GM23338 (cell line): ENCODE measurements at regions not wholly inside any gene's neighbourhood (a gene's known extent, or its start where the extent isn't known, plus 50 kb on each side); places are given as distances from the start of the nearest gene placed in this dataset.

ENCODE experiments used
- ATAC-seq: fragments of 200-7000 bp; cut with Tn5 transposase; 3 replicates; pipeline ENCODE4 v1.9.1; 2020
- DNase-seq: peaks from one replicate; pipeline ENCODE4 v3.0.0-alpha.2; 2015; ENCODE audit warnings: low spot score
- H2AFZ ChIP-seq: fragments of 200-600 bp; sonication (generic); 2 replicates; pipeline ENCODE4 v1.8.0; 2016; ENCODE audit warnings: antibody characterized with exemption, mild to moderate bottlenecking, moderate library complexity
- H3F3A ChIP-seq: fragments of 200-600 bp; sonication (generic); replicated peaks from 2 replicates; pipeline ENCODE4 v1.8.0; 2017; ENCODE audit warnings: antibody characterized with exemption, mixed run types, low read depth
- H3K27ac ChIP-seq: fragments of 200-600 bp; sonication (generic); 2 replicates; pipeline ENCODE4 v1.6.1; 2016; ENCODE audit warnings: low read depth
- H3K27me3 ChIP-seq: fragments of 200-600 bp; sonication (generic); 2 replicates; pipeline ENCODE4 v1.8.0; 2016; ENCODE audit warnings: mild to moderate bottlenecking, mixed run types, moderate library complexity; ENCODE audit not compliant: insufficient read depth
- H3K36me3 ChIP-seq: fragments of 200-600 bp; sonication (generic); 2 replicates; pipeline ENCODE4 v1.8.0; 2016; ENCODE audit warnings: mild to moderate bottlenecking; ENCODE audit not compliant: insufficient read depth
- H3K4me1 ChIP-seq: fragments of 200-600 bp; sonication (generic); 2 replicates; pipeline ENCODE4 v1.8.0; 2016; ENCODE audit warnings: mild to moderate bottlenecking, moderate library complexity; ENCODE audit not compliant: insufficient read depth
- H3K4me2 ChIP-seq: fragments of 200-600 bp; sonication (generic); 2 replicates; pipeline ENCODE4 v1.7.1; 2017; ENCODE audit warnings: mixed run types
- H3K4me3 ChIP-seq: fragments of 200-600 bp; sonication (generic); 2 replicates; pipeline ENCODE4 v1.6.1; 2016; ENCODE audit warnings: mixed run types
- H3K79me2 ChIP-seq: fragments of 200-600 bp; sonication (generic); replicated peaks from 2 replicates; pipeline ENCODE4 v1.8.0; 2017; ENCODE audit warnings: mild to moderate bottlenecking; ENCODE audit not compliant: insufficient read depth
- H3K9me2 ChIP-seq: fragments of 200-600 bp; sonication (generic); 2 replicates; pipeline ENCODE4 v1.8.0; 2017; ENCODE audit not compliant: insufficient read depth
- H4K20me1 ChIP-seq: fragments of 200-600 bp; sonication (generic); replicated peaks from 2 replicates; pipeline ENCODE4 v1.8.0; 2017; ENCODE audit warnings: mild to moderate bottlenecking; ENCODE audit not compliant: insufficient read depth
- H3K27ac Mint-ChIP-seq: 2 replicates; pipeline ENCODE4 v1.8.0; 2020; ENCODE audit warnings: inconsistent platforms, mild to moderate bottlenecking, moderate library complexity, mixed read lengths
- H3K27me3 Mint-ChIP-seq: 3 replicates; pipeline ENCODE4 v1.8.0; 2022; ENCODE audit warnings: low read depth, mild to moderate bottlenecking, moderate library complexity, mixed read lengths, inconsistent platforms; ENCODE audit not compliant: insufficient read depth, poor library complexity
- H3K36me3 Mint-ChIP-seq: 3 replicates; pipeline ENCODE4 v1.8.0; 2021; ENCODE audit warnings: low read depth, mild to moderate bottlenecking, inconsistent platforms, moderate library complexity, mixed read lengths
- H3K4me1 Mint-ChIP-seq: 3 replicates; pipeline ENCODE4 v1.8.0; 2020; ENCODE audit warnings: mild to moderate bottlenecking, inconsistent platforms, mixed read lengths
- H3K4me3 Mint-ChIP-seq: 3 replicates; pipeline ENCODE4 v1.8.0; 2021; ENCODE audit warnings: moderate library complexity, mild to moderate bottlenecking, inconsistent platforms, mixed read lengths
- H3K9me3 Mint-ChIP-seq: 3 replicates; pipeline ENCODE4 v1.8.0; 2020; ENCODE audit warnings: moderate library complexity, mild to moderate bottlenecking, inconsistent platforms, mixed read lengths
- CREB1 ChIP-seq: fragments of 250-450 bp; sonication (Bioruptor Pico); IDR thresholded peaks from 2 replicates; pipeline ENCODE4 v1.5.0; 2020; ENCODE audit warnings: low read depth, mild to moderate bottlenecking, moderate library complexity
- EZH2 ChIP-seq: fragments of 200-600 bp; sonication (generic); IDR thresholded peaks from one replicate; pipeline ENCODE4 v1.8.0; 2017; ENCODE audit warnings: antibody characterized with exemption, mild to moderate bottlenecking, low read depth; ENCODE audit not compliant: unreplicated experiment
- EZH2phosphoT487 ChIP-seq: fragments of 200-600 bp; sonication (generic); IDR thresholded peaks from one replicate; pipeline ENCODE4 v1.8.1; 2018; ENCODE audit warnings: antibody characterized with exemption; ENCODE audit not compliant: unreplicated experiment
- JUNB ChIP-seq: IDR thresholded peaks from one replicate; pipeline ENCODE4 v1.6.1; 2016; ENCODE audit warnings: antibody characterized with exemption; ENCODE audit not compliant: unreplicated experiment
- NANOG ChIP-seq: IDR thresholded peaks from 2 replicates; pipeline ENCODE4 v1.6.1; 2016; ENCODE audit warnings: antibody characterized with exemption, borderline replicate concordance
- POLR2AphosphoS5 ChIP-seq: IDR thresholded peaks from 2 replicates; pipeline ENCODE4 v1.6.1; 2016; ENCODE audit warnings: antibody characterized with exemption, low read depth
- STAT1 ChIP-seq: IDR thresholded peaks from one replicate; pipeline ENCODE4 v1.6.1; 2016; ENCODE audit warnings: antibody characterized with exemption; ENCODE audit not compliant: unreplicated experiment
- ZNF114 ChIP-seq: fragments of 250-450 bp; sonication (Bioruptor Pico); IDR thresholded peaks from 2 replicates; pipeline ENCODE4 v1.5.0; 2020; ENCODE audit warnings: mild to moderate bottlenecking, moderate library complexity
- ZNF331 ChIP-seq: fragments of 250-450 bp; sonication (Bioruptor Pico); IDR thresholded peaks from 2 replicates; pipeline ENCODE4 v1.5.0; 2020; ENCODE audit warnings: low read depth, mild to moderate bottlenecking, moderate library complexity
- TF ChIP-seq, protein P1 (sequence below): IDR thresholded peaks from 2 replicates; pipeline ENCODE4 v1.6.1; 2016; ENCODE audit warnings: antibody characterized with exemption
- TF ChIP-seq, protein P2 (sequence below): fragments of 250-450 bp; sonication (Bioruptor Pico); IDR thresholded peaks from 2 replicates; pipeline ENCODE4 v1.5.0; 2020; ENCODE audit warnings: mild to moderate bottlenecking, moderate library complexity
- TF ChIP-seq, protein P3 (sequence below): IDR thresholded peaks from one replicate; pipeline ENCODE4 v1.6.1; 2018; ENCODE audit warnings: antibody characterized with exemption; ENCODE audit not compliant: unreplicated experiment

DNA sequence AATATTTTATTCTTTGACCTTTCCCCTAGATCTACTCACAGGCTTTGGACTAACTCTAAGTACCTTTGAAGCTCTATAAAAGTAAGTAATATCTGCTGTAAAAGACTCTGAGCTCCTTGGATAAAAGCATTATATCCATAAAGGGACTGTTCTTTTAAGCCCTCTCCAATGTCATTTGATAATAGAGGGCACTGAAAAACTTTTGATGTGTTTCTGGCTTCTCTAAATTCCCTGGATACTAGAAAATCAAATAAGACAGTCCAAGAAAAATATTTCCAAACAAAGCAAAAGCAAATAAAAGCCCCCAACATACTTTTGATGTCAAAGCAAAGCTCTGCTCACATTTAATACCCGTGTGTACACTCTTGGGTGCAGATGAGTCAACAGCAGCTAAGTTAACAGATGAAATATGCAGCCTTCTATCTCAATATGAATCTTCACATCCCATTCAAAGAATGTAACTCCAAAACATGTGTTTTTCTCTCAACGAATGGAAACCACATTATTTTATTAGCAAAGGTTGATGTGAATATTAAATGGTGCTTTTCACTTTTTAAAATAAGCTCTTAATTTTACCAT is 230.3 kb downstream of the CENPF start (continued):
- no peak for TF ChIP-seq EZH2phosphoT487
- TF ChIP-seq STAT1 = no peak
- TF ChIP-seq, protein P1, sequence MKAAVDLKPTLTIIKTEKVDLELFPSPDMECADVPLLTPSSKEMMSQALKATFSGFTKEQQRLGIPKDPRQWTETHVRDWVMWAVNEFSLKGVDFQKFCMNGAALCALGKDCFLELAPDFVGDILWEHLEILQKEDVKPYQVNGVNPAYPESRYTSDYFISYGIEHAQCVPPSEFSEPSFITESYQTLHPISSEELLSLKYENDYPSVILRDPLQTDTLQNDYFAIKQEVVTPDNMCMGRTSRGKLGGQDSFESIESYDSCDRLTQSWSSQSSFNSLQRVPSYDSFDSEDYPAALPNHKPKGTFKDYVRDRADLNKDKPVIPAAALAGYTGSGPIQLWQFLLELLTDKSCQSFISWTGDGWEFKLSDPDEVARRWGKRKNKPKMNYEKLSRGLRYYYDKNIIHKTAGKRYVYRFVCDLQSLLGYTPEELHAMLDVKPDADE = no peak
- TF ChIP-seq JUNB = no peak
- no peak for TF ChIP-seq NANOG

DNA sequence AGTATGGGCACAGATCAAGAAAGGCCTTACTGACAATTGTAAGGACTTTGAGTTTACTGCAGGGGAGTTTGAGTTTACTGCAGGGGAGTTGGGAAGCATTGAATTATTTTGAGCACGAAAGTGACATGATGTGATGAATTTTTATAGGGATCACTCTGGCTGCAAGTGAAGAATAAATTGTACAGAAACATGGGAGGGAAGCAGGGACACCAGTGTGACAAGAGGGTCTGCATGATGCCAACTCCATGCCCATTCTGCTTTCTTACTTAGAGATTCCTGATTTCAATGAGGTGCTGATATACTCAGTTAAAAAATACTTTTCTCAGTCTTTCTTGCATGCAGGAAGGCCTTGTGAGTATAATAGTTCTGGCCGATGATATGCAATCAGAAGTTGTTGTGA is 234.4 kb downstream of the CENPF start:
- Histone ChIP-seq H4K20me1 (no peaks in the 10 kb centered on the region), H3K4me1 (no peaks in the 10 kb centered on the region), H3K36me3 (no peaks in the 10 kb centered on the region), H2AFZ (no peak overlapping the region), H3K4me3 (no peak overlapping the region), H3K9me2 (0 out of 2 replicates have a peak, but pooled peaks cover 7% of the 10 kb centered on the region), H3K27ac (no peak overlapping the region), H3F3A (no peaks in the 10 kb centered on the region), H3K4me2 (no peak overlapping the region), H3K27me3 (no peaks in the 10 kb centered on the region), H3K79me2 (no peaks in the 10 kb centered on the region)
- Mint-ChIP-seq H3K27me3 (no peaks in the 10 kb centered on the region), H3K4me3 (no peak overlapping the region), H3K36me3 (no peaks in the 10 kb centered on the region), H3K27ac (no peak overlapping the region), H3K4me1 (no peaks in the 10 kb centered on the region), H3K9me3 (no peaks in the 10 kb centered on the region)
- DNase-seq (no peak), ATAC-seq (no peak)
- TF ChIP-seq ZNF114 (CRISPR knock-in tag) (no peak), STAT1 (no peak), JUNB (no peak), NANOG (no peak), ZNF331 (CRISPR knock-in tag) (no peak), EZH2 (no peak), CREB1 (CRISPR knock-in tag) (no peak), EZH2phosphoT487 (no peak), POLR2AphosphoS5 (no peak)
- TF ChIP-seq, protein P1 = no peak
- TF ChIP-seq, protein P2, sequence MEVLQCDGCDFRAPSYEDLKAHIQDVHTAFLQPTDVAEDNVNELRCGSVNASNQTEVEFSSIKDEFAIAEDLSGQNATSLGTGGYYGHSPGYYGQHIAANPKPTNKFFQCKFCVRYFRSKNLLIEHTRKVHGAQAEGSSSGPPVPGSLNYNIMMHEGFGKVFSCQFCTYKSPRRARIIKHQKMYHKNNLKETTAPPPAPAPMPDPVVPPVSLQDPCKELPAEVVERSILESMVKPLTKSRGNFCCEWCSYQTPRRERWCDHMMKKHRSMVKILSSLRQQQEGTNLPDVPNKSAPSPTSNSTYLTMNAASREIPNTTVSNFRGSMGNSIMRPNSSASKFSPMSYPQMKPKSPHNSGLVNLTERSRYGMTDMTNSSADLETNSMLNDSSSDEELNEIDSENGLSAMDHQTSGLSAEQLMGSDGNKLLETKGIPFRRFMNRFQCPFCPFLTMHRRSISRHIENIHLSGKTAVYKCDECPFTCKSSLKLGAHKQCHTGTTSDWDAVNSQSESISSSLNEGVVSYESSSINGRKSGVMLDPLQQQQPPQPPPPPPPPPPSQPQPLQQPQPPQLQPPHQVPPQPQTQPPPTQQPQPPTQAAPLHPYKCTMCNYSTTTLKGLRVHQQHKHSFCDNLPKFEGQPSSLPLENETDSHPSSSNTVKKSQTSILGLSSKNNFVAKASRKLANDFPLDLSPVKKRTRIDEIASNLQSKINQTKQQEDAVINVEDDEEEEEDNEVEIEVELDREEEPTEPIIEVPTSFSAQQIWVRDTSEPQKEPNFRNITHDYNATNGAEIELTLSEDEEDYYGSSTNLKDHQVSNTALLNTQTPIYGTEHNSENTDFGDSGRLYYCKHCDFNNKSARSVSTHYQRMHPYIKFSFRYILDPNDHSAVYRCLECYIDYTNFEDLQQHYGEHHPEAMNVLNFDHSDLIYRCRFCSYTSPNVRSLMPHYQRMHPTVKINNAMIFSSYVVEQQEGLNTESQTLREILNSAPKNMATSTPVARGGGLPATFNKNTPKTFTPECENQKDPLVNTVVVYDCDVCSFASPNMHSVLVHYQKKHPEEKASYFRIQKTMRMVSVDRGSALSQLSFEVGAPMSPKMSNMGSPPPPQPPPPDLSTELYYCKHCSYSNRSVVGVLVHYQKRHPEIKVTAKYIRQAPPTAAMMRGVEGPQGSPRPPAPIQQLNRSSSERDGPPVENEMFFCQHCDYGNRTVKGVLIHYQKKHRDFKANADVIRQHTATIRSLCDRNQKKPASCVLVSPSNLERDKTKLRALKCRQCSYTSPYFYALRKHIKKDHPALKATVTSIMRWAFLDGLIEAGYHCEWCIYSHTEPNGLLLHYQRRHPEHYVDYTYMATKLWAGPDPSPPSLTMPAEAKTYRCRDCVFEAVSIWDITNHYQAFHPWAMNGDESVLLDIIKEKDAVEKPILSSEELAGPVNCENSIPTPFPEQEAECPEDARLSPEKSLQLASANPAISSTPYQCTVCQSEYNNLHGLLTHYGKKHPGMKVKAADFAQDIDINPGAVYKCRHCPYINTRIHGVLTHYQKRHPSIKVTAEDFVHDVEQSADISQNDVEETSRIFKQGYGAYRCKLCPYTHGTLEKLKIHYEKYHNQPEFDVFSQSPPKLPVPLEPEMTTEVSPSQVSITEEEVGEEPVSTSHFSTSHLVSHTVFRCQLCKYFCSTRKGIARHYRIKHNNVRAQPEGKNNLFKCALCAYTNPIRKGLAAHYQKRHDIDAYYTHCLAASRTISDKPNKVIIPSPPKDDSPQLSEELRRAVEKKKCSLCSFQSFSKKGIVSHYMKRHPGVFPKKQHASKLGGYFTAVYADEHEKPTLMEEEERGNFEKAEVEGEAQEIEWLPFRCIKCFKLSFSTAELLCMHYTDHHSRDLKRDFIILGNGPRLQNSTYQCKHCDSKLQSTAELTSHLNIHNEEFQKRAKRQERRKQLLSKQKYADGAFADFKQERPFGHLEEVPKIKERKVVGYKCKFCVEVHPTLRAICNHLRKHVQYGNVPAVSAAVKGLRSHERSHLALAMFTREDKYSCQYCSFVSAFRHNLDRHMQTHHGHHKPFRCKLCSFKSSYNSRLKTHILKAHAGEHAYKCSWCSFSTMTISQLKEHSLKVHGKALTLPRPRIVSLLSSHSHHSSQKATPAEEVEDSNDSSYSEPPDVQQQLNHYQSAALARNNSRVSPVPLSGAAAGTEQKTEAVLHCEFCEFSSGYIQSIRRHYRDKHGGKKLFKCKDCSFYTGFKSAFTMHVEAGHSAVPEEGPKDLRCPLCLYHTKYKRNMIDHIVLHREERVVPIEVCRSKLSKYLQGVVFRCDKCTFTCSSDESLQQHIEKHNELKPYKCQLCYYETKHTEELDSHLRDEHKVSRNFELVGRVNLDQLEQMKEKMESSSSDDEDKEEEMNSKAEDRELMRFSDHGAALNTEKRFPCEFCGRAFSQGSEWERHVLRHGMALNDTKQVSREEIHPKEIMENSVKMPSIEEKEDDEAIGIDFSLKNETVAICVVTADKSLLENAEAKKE = no peak
- TF ChIP-seq, protein P3, sequence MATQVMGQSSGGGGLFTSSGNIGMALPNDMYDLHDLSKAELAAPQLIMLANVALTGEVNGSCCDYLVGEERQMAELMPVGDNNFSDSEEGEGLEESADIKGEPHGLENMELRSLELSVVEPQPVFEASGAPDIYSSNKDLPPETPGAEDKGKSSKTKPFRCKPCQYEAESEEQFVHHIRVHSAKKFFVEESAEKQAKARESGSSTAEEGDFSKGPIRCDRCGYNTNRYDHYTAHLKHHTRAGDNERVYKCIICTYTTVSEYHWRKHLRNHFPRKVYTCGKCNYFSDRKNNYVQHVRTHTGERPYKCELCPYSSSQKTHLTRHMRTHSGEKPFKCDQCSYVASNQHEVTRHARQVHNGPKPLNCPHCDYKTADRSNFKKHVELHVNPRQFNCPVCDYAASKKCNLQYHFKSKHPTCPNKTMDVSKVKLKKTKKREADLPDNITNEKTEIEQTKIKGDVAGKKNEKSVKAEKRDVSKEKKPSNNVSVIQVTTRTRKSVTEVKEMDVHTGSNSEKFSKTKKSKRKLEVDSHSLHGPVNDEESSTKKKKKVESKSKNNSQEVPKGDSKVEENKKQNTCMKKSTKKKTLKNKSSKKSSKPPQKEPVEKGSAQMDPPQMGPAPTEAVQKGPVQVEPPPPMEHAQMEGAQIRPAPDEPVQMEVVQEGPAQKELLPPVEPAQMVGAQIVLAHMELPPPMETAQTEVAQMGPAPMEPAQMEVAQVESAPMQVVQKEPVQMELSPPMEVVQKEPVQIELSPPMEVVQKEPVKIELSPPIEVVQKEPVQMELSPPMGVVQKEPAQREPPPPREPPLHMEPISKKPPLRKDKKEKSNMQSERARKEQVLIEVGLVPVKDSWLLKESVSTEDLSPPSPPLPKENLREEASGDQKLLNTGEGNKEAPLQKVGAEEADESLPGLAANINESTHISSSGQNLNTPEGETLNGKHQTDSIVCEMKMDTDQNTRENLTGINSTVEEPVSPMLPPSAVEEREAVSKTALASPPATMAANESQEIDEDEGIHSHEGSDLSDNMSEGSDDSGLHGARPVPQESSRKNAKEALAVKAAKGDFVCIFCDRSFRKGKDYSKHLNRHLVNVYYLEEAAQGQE = no peak
